Breast epithelium (tissue), 3 donors: ENCODE measurements at regions not wholly inside any gene's neighbourhood (a gene's known extent, or its start where the extent isn't known, plus 50 kb on each side); places are given as distances from the start of the nearest gene placed in this dataset.

Source experiments
- POLR2A ChIP-seq: fragments of 450-650 bp; IDR thresholded peaks from one replicate; pipeline ENCODE4 v1.6.1; 2016; ENCODE audit warnings: antibody characterized with exemption, mild to moderate bottlenecking, moderate library complexity
- POLR2AphosphoS5 ChIP-seq, 3 donors: sonication (generic); formaldehyde crosslinking; IDR thresholded peaks; one replicate each; pipeline ENCODE4 v1.6.1; 2017; ENCODE audit warnings: antibody characterized with exemption in 3 of 3
- TF ChIP-seq, protein P1 (sequence below), 3 donors: fragments of 450-650 bp; IDR thresholded peaks; one replicate each; pipeline ENCODE4 v1.5.1; 2016 to 2017; ENCODE audit warnings: antibody characterized with exemption in 3 of 3, mild to moderate bottlenecking in 3 of 3, moderate library complexity in 3 of 3

- TF ChIP-seq, protein P1, sequence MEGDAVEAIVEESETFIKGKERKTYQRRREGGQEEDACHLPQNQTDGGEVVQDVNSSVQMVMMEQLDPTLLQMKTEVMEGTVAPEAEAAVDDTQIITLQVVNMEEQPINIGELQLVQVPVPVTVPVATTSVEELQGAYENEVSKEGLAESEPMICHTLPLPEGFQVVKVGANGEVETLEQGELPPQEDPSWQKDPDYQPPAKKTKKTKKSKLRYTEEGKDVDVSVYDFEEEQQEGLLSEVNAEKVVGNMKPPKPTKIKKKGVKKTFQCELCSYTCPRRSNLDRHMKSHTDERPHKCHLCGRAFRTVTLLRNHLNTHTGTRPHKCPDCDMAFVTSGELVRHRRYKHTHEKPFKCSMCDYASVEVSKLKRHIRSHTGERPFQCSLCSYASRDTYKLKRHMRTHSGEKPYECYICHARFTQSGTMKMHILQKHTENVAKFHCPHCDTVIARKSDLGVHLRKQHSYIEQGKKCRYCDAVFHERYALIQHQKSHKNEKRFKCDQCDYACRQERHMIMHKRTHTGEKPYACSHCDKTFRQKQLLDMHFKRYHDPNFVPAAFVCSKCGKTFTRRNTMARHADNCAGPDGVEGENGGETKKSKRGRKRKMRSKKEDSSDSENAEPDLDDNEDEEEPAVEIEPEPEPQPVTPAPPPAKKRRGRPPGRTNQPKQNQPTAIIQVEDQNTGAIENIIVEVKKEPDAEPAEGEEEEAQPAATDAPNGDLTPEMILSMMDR (IDR thresholded peaks at IDR 0.05), result no peak
- TF ChIP-seq POLR2A (no peak), POLR2AphosphoS5 (IDR thresholded peaks at IDR 0.05) (no peak)
Measured at GRCh38 chr15:26102365-26102764, 239.2 kb upstream of the ATP10A start.
